Endothelial cell of umbilical vein (primary cell): ENCODE measurements at regions not wholly inside any gene's neighbourhood (a gene's known extent, or its start where the extent isn't known, plus 50 kb on each side); places are given as distances from the start of the nearest gene placed in this dataset.

Experiments
- BruUV-seq: library from RNA; stranded (reverse); fragments of 400-500 nt; replicated peaks from 2 replicates; lab custom pipeline; 2021; lab: Mats Ljungman, UMichigan
- CTCF ChIA-PET: fragments of 300-600, 350-600 bp; sonication (Branson Sonifier 250); formaldehyde crosslinking; loops from one replicate; lab custom pipeline; 2021; ENCODE audit warnings: antibody characterized with exemption, inconsistent platforms; lab: Charles Lee
- POLR2A ChIA-PET: fragments of 300-600, 350-600 bp; sonication (Branson Sonifier 250); formaldehyde crosslinking; loops from one replicate; lab custom pipeline; 2021; ENCODE audit warnings: antibody characterized with exemption, inconsistent platforms; lab: Charles Lee
- DNase-seq: peaks from one replicate; pipeline ENCODE4 v3.0.0-alpha.2; 2011; ENCODE audit warnings: low read depth, low spot score
- FAIRE-seq: peaks from 2 replicates; lab custom pipeline; 2011; peaks lifted over from hg19 to GRCh38; lab: Jason Lieb, UNC
- H2AFZ ChIP-seq: 2 replicates; pipeline ENCODE4 v1.6.0; 2012; ENCODE audit warnings: low read depth, low read length, control low read depth, inconsistent platforms
- H3K27ac ChIP-seq: 2 replicates; pipeline ENCODE4 v1.5.1; 2011; ENCODE audit warnings: low read depth, mild to moderate bottlenecking, control low read depth, low read length, moderate library complexity; ENCODE audit not compliant: insufficient read depth
- H3K27me3 ChIP-seq, 2 experiments: 2 replicates each; pipeline versions ENCODE4 v1.6.0 to v1.6.1; 2011; ENCODE audit warnings: low read length in 2 of 2, mixed read lengths in 1 of 2; ENCODE audit not compliant: control insufficient read depth in 2 of 2, insufficient read depth in 2 of 2
- H3K36me3 ChIP-seq, 2 experiments: 2 replicates in 1 of 2; 3 replicates in 1 of 2; pipeline ENCODE4 v1.5.1; 2011; ENCODE audit warnings: low read length in 2 of 2, mild to moderate bottlenecking in 1 of 2, moderate library complexity in 1 of 2; ENCODE audit not compliant: control insufficient read depth in 2 of 2, insufficient read depth in 2 of 2; ENCODE audit errors: extremely low read depth in 1 of 2
- H3K4me1 ChIP-seq: 3 replicates; pipeline ENCODE4 v1.5.1; 2011; ENCODE audit warnings: mild to moderate bottlenecking, low read length; ENCODE audit not compliant: control insufficient read depth, insufficient read depth; ENCODE audit errors: extremely low read depth
- H3K4me2 ChIP-seq: 2 replicates; pipeline ENCODE4 v1.6.1; 2011; ENCODE audit warnings: low read length, control low read depth, mixed read lengths; ENCODE audit not compliant: insufficient read depth
- H3K4me3 ChIP-seq, 3 experiments: fragments of 200-600 bp in 1 of 3; sonication (generic), shearing (Covaris generic) in 1 of 3; replicated peaks in 1 of 3; 2 replicates each; pipeline ENCODE4 v1.5.1; 2011 to 2016; ENCODE audit warnings: control low read depth in 3 of 3, low read length in 3 of 3, mild to moderate bottlenecking in 2 of 3, inconsistent platforms in 1 of 3, low read depth in 1 of 3, moderate library complexity in 1 of 3; ENCODE audit not compliant: insufficient read depth in 1 of 3
- H3K79me2 ChIP-seq: 2 replicates; pipeline ENCODE4 v1.6.0; 2012; ENCODE audit warnings: low read length, inconsistent platforms; ENCODE audit not compliant: control insufficient read depth, insufficient read depth
- H3K9ac ChIP-seq: replicated peaks from 2 replicates; pipeline ENCODE3; 2011; ENCODE audit warnings: low read length, control low read depth; ENCODE audit not compliant: insufficient read depth; ENCODE audit errors: extremely low read depth
- H3K9me1 ChIP-seq: replicated peaks from 3 replicates; pipeline ENCODE4 v1.6.0; 2011; ENCODE audit warnings: mild to moderate bottlenecking, low read length; ENCODE audit not compliant: control insufficient read depth, insufficient read depth; ENCODE audit errors: extremely low read depth
- H3K9me3 ChIP-seq: replicated peaks from 2 replicates; pipeline ENCODE4 v1.5.1; 2012; ENCODE audit warnings: low read length, inconsistent platforms; ENCODE audit not compliant: control insufficient read depth, insufficient read depth
- H4K20me1 ChIP-seq: replicated peaks from 2 replicates; pipeline ENCODE3; 2011; ENCODE audit warnings: mild to moderate bottlenecking, low read length; ENCODE audit not compliant: control insufficient read depth, insufficient read depth; ENCODE audit errors: extremely low read depth
- CTCF ChIP-seq, 2 donors: IDR thresholded peaks; 1 replicate in 1 of 2; 2 replicates in 1 of 2; pipeline ENCODE4 v1.5.1; 2011; ENCODE audit warnings: low read length in 2 of 2, mild to moderate bottlenecking in 2 of 2, moderate library complexity in 2 of 2, control low read depth in 1 of 2, inconsistent platforms in 1 of 2, low read depth in 1 of 2; ENCODE audit not compliant: insufficient read depth in 1 of 2; ENCODE audit errors: extremely low read depth in 1 of 2
- EZH2 ChIP-seq: IDR thresholded peaks from 2 replicates; pipeline ENCODE4 v1.6.1; 2012; ENCODE audit warnings: borderline replicate concordance, low read depth, mild to moderate bottlenecking, moderate library complexity, low read length, inconsistent platforms; ENCODE audit not compliant: severe bottlenecking
- FOS ChIP-seq: IDR thresholded peaks from 2 replicates; pipeline ENCODE4 v1.6.1; 2011; ENCODE audit warnings: mild to moderate bottlenecking, low read length, moderate library complexity, borderline replicate concordance; ENCODE audit not compliant: insufficient read depth
- GATA2 ChIP-seq: IDR thresholded peaks from 2 replicates; pipeline ENCODE4 v1.7.0; 2011; ENCODE audit warnings: low read depth, mild to moderate bottlenecking, moderate library complexity, mixed read lengths, low read length; ENCODE audit not compliant: insufficient read length, insufficient read depth
- JUN ChIP-seq: IDR thresholded peaks from 2 replicates; pipeline ENCODE4 v1.6.1; 2011; ENCODE audit warnings: borderline replicate concordance, low read depth; ENCODE audit not compliant: insufficient read length, insufficient read depth
- MAX ChIP-seq: IDR thresholded peaks from 2 replicates; pipeline ENCODE4 v1.6.1; 2011; ENCODE audit not compliant: insufficient read depth, insufficient read length
- MYC ChIP-seq: IDR thresholded peaks from one replicate; pipeline ENCODE4 v1.6.1; 2011; ENCODE audit warnings: mild to moderate bottlenecking, low read depth, low read length
- POLR2A ChIP-seq: IDR thresholded peaks from 2 replicates; pipeline ENCODE4 v1.6.1; 2012; ENCODE audit warnings: low read depth, mild to moderate bottlenecking, control low read depth, low read length
- POLR2AphosphoS5 ChIP-seq: IDR thresholded peaks from 2 replicates; pipeline ENCODE4 v1.6.1; 2012; ENCODE audit warnings: low read depth, mild to moderate bottlenecking, control low read depth, low read length, moderate library complexity; ENCODE audit not compliant: insufficient read depth
- dilution Hi-C: fragments of 300-500 bp; cut with MboI; formaldehyde crosslinking; loops from one replicate; pipeline ENCODE4 v1.15.0; 2019; ENCODE audit warnings: low sequenced_read_pairs; ENCODE audit not compliant: extremely low pct_ligation_motif_present
- intact Hi-C: fragments of 100-400 bp; cut with micrococcal nuclease; formaldehyde crosslinking; loops from one replicate; pipeline ENCODE4 v1.10.0; 2022

GRCh38 chr3:43883729-43884396, 193.1 kb downstream of the ABHD5 start:
- DNase-seq (no peak), FAIRE-seq (no peak)
- dilution Hi-C loops (no loop called here), intact Hi-C loops (no loop called here)
- no peak overlapping the region for H3K4me2 ChIP-seq
- CTCF ChIA-PET, result interaction anchor here (0.8 to 1.1 kb wide), 3 partner anchors 13 to 28 kb away, joined by 3 read pairs; no protein-coding TSS in a partner anchor
- H2AFZ ChIP-seq, result no peak overlapping the region
- no peak overlapping the region for H3K27ac ChIP-seq
- no peaks in the 10 kb centered on the region for H4K20me1 ChIP-seq
- TF ChIP-seq JUN, result no peak
- no peak for TF ChIP-seq CTCF (IDR thresholded peaks at IDR 0.05; ENCODE audit: extremely low read depth in 1 of 2, insufficient read depth in 1 of 2, low read depth in 1 of 2, low read length in 2 of 2)
- no peak for TF ChIP-seq POLR2A
- no peak for TF ChIP-seq MYC
- TF ChIP-seq FOS, result no peak
- no peak for TF ChIP-seq POLR2AphosphoS5
- no peak for TF ChIP-seq EZH2
- TF ChIP-seq GATA2, result no peak
- no peak for TF ChIP-seq MAX
- POLR2A ChIA-PET, result interaction anchor here (0.6 kb wide), 1 partner anchor 10 kb away, joined by 3 read pairs; no protein-coding TSS in a partner anchor
- no peaks in the 10 kb centered on the region for H3K9me1 ChIP-seq
- BruUV-seq, result no TSS peak
- H3K4me1 ChIP-seq, result no peaks in the 10 kb centered on the region
- no peaks in the 10 kb centered on the region for H3K36me3 ChIP-seq
- H3K27me3 ChIP-seq, result peaks cover 0 to 6% of the 10 kb centered on the region in 2 experiments
- no peaks in the 10 kb centered on the region for H3K79me2 ChIP-seq
- H3K4me3 ChIP-seq, result no peak overlapping the region
- no peak overlapping the region for H3K9ac ChIP-seq
- no peaks in the 10 kb centered on the region for H3K9me3 ChIP-seq
